NCI-H2196 (cell line): ENCODE measurements at regions not wholly inside any gene's neighbourhood (a gene's known extent, or its start where the extent isn't known, plus 50 kb on each side); places are given as distances from the start of the nearest gene placed in this dataset.

Source experiments
- DNase-seq: peaks from one replicate; lab custom pipeline; 2025; ENCODE audit not compliant: unreplicated experiment; lab: John Stamatoyannopoulos, UW

DNA sequence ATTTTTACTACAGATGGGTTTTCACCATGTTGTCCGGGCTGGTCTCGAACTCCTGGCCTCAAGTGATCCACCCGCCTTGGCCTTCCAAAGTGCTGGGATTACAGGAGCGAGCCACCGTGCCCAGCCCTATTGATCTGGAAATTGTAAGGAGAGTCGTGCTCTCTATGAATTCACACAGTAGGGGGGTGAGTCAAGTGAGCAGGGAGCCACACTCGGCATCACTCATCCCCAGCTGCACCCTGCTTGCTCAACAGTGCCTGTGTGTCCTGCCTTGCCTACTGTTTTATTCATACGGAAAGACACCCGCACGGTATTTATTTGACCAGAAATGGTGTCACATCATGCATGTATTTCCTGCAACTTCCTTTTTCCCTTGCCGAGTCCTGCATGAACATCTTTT lies 157.2 kb upstream of the FOXF1 start:
- no peak for DNase-seq

DNA sequence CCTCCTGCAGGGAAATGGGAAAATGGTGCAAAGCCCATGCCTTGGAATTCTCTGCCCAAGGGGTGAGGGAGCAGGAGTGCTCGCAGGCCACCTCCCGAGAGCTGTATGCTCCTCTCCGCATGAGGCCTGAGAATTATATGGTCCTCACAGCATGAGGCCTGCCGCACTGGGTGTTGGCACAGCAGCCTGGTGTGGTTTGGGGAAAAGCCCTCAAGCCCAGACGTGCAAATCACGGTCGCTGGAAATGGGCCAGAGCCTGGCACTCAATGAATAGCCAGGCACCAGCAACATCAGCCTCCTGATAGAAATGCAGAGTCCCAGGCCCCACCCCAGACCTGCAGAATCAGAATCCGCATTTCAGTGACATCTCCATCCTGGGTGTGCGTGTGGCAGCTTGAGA lies 156.4 kb upstream of the FOXF1 start:
- no peak for DNase-seq

DNA sequence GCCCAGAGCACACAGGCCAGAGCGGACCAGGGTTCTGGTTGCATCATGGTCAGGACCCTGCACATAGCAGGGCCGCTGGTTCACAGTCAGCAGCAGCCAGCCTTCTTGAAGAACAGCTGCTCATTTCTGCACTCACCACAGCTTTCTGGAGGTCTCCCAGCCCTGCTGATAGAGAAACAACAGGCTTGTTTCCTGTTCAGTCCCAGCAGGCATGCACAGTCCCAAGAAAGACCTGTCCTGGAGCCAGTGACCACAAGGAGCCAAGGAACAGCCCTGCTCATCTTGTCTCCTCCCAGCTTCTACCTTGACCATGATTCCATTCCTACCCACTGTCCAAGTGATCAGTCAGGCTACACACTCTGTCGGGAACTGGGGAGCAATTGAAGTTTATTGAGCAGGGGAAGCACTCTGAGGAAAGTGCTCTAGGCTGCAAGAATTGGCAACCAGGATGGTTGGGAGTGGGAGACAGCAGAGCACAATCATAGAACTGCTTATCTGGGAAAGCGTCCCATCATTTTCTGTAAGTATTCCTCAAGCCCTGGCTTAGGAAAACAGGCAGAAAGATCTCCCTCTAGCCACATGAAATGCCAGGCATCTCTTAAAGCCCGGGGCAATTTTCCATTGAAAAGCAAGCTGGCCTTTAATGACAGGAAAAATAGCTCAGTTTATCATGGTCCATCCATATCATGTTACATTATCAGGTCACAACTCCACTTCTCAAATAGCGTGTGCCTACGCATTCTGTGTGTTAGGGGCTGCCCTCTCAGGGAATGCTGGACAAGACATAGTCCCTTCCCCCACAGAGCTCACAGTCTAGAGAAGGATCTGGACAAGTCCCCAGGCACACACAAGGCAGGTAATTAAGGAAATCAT lies 155.4 kb upstream of the FOXF1 start:
- DNase-seq = no peak

DNA sequence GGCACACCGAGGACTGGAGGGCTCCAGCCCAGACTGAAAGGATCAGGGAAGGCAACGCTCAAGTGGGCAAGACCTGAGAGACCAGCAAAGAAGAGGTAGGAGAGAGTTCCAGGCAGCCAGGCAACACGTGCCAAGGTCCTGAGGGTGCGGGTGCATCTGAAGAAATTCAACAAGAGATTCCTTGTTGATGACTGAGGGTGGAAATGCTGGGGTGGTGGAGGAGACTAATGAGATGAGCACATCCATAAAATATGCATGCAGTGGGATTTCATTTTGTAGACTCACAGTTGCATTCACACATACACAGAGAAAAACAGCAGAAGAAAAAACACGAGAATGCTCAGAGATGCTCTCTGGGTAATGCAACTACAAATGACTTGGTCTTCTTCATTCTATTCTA lies 154.8 kb upstream of the FOXF1 start:
- no peak for DNase-seq

DNA sequence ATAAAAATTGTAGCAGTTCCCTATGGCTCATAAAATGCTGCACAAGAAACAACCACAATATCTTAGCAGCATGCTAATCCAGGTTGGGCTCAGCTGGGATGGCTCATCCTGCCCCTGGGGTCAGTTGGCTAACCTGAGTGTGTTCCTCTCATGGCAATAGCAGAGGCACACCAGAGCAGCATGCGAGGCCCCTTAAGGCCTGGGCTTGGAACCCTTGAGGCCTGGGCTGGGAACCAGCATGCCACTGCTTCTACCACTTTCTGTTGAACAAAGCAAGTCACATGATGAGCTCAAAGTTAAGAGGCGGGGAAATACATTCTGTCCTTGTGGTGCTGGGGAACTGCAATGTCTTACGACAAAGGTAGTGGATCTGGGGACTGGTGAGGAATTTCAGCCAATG lies 154.4 kb upstream of the FOXF1 start:
- DNase-seq = no peak

DNA sequence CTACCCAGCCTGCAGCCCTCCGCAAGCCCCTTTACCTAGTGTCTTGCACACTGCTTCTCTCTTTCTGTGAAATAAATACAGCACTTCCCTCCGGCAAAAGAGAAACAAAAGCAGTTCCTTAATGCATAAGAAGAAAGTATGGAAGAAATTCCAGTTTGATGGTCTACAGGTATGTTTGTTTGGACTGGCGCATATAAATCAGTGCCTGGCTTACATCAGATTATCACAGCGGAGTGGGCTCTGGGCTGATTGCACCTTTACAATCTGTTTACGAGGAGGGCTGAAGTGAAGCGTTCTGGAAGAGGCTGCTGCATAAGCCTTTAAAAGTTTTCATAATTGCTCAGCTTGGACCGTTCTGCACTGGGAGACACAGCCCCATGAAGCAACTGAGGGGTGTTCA lies 153.5 kb upstream of the FOXF1 start:
- DNase-seq = no peak

DNA sequence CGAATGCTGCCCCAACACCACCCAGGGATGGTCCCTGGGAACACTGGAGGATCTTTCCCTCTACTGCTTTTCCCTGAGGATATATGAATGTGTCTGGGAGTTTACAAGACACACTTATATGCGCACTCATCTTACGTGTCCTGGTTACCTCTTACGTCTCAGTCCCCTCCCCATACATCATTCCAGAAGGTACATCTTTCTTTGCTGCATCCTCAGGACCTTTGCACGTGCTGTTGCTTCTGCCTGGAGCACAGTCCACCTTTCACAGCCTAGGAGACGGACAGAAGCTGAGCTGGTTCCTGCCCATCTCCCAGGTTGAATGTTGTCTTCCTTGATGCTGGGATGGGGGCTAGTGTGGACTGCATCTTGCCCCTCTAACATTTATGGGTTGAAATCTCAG lies 153.0 kb upstream of the FOXF1 start:
- no peak for DNase-seq

DNA sequence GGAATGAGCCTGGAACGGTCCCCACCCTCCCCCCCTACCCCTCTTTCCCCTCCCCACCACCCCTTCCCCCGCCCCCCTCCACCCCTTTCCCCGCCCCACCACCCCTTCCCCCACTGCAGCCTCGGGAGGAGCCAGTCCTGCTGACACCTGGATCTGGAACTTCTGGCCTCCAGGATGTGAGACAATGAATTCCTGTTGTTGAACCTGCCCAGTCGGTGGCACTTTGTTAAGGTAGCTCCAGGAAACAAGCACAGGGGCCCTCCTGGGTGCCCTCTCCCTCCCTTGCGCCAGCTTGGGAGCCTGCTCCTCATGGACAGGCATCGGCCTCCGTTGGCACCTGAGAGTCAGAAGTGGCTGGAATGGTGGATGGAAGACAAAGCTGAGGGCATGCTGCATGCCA lies 152.4 kb upstream of the FOXF1 start:
- DNase-seq = no peak

DNA sequence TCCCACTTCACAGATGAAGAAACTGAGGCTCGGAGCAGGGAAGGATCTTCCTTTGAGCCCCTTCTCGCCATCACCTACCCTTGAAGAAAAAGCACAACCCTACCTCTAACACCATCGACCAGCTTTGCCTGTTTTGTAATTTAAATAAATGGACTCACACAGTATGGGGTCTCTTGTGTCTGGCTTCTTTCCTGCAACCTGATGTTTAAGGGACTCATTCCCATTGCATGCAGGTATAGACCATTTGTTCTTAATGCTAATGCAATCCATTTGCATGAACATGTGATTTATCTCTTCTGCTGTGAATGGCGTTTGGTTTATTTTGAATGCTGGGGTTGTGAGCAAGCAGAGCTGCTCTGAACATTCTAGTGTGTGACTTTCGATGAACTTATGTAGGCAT lies 150.8 kb upstream of the FOXF1 start:
- DNase-seq = no peak

DNA sequence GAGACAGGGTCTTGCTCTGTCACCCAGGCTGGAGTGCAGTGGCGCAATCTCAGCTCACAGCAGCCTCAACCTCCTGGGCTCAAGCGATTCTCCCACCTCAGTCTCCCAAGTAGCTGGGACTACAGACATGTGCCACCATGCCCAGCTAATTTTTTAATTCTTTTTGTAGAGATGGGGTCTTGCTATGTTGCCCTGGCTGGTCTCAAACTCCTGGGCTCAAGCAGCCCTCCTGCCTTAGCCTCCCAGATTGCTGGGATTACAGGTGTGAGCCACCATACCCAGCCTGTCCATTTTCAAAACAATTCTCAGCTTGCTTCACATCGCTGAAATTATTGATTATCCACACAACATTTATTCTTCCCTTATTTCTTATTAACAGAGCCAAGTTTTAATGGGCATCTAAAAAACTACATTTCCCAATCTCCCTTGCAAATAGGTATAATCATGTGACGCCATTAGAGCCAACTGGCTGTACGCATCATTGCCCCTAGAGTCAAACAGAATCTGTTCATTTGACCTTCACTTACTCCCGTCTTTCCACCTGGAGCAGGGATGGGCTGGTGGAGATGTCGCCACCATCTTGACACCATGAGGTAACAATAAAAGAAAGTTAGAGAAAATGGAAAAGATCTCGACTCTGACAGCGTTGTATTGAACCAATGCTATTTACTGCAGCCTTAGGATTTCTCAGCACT lies 148.0 kb upstream of the FOXF1 start:
- DNase-seq = no peak

DNA sequence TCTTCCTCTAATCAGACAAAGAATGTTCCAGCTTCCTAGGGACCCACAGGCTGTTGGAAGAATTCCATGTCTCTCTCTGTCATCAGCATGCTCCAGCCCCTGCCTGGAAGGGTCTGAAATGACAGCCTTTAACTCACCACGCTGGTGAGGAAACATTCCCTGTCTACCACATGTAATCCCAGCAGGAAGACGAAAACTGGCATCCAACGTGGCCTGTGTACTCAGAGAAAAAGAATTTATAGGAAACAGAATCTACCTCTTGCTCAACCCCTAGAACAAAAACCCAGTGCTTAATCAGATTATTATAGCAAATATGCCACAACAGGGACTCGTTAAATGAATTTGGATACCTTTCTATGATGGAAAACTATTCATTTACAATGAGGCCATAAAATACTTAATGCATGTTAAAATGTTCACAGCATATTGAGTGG lies 147.3 kb upstream of the FOXF1 start:
- DNase-seq = no peak

DNA sequence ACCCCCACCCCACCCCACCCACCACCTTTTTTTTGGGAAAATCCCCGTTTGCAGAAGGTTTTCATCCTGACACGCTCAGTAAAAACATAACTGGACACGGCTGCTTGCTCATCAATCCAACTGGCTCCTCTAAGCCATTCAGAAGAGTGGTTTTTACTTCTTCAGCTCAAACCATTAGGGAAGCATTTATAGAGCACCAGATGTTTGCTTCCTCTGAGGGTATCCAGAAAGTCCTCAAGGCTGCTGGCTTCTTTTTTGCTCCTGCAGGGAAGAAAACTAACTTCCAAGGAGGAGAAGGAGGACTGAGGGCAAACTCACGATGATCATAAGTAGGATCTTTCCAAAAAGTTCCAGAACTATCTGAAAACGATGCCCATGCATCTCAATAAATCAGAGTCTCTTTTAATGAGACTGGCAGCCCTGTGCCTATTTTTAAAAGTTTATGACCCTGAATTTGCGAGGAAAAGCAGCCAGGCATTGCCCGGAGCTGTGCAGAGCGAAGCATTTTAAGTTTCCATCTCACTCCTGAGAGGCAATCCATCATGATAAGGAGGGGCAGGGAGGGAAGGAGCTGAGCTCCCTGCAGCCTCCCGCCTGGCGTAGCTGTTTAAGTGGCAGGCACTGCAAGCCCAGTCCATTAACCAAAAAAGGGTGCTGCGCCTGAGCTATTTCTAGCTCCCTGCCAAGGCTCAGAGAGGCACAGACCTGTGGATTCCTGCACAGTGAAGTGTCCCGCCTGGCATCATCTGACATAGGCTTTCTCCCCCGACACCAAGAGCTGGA lies 146.3 kb upstream of the FOXF1 start:
- DNase-seq = no peak

DNA sequence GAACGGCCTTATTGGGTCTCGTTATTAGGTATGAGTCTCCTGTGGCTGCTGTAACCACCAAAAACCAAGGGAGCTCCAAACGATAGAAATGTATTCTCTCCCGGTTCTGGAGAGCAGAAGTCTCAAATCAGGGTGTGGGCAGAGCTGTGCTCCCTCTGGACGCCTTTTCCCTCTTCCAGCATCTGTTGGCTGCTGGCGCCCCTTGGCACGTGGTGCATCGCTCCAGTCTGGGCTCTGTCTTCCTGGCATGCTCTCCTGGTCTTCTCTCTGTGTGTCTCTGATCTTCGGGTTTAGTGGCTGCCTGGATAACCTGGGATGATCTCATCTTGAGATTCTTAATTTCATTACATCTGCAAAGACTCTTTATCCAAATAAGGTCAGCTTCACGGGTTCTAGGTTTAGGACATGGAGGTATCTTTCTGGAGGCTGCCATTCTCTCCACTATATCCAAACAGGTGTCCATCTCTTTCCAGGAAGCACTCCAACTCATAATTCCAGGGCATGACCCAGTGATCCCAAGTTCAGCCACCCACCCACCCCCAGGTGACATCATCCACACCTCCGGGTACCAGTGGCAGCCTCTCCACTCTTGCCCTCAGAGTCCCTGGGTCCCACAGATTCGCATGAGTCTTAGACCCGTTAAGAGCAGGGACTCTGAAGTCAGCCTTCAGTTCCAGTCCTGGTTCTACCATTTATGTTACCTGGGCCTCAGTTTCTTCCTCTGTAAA lies 145.5 kb upstream of the FOXF1 start:
- DNase-seq = no peak

DNA sequence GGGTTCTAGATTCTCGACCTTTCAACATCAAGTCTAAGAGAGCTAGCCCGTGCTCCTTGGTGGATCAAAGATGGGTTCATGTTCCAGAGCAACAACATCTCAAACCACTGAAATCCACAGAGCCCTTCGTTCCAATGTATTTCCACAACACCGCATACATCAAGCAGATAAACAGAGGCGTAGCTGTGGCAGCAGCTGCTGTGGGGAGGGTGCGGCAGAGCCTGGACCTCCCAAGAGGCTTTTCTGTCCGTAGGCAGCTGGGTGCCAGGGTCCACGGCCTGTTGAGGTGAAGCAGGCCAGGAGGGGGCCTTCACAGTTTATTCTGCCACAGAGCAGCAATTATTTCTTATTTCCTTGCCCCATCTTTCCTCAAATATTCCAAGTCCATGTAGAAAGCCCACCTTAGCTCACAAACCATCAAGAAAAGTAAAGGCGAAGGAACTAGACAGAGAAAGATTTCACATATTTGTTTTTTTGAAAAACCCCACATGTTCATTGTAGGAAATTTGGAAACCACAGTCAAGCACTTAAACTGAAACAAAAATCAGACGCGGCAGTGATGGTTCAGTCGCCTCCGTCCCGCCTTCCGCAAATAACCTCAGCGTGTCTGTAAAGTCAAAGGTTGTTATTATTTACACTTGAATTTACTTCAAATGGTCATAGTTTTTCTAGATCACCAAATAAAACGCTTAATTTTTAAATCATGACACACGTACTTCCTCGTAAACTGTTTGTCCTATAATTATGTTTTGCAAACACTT lies 144.6 kb upstream of the FOXF1 start:
- DNase-seq = no peak

DNA sequence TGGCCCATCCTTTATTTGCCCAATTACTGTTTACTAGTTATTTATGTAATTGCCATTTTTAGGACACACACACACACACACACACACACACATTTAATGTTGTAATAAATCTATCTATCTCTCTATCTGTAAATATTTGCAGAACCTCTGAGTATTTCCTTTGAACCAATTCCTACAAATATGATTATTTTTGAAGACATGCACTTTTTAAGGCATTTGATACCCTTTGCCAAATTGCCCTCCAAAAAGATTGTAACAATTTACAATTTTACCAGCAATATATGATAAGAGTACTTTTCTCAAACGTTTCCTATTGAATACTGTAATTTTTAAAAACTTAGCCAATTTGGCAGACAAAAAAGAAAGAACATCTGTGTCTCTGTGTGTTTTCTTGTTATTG lies 143.8 kb upstream of the FOXF1 start:
- DNase-seq = no peak

DNA sequence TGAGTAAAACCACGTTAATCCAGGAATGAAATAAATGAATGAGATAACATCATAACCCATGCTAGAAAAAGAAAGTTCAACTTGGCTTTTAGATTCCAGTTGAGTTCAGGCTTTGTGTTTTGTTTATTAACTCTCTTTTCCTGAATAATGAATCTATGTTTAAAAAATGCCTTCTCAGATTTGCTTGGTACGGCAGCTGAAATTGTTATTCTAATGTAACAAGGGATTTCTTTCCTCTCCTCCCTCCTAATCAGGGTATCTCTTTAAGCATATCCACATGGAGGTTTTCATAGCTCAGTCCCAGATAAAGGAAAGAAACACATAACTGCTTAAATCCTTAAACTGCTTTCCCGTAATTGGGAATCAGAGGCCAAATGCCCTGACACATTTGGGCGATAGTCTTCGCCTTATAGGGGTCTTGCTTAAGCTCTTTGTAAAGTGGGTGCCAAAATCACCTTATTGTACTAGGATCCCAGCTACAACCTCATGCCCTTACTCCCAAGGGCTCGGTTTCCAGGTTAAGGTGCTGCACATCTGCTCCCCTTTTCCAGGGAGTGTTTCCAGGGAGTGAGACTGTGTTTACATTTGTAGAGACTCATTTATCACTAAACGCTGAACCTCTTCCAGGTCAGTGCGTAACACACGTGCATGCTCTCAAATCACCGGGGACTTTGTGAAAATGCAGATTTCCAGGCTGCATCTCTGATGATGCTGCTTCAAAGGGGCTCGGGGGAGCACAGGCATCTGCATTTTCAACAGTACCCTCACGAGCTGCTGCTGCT lies 142.8 kb upstream of the FOXF1 start:
- DNase-seq = no peak

DNA sequence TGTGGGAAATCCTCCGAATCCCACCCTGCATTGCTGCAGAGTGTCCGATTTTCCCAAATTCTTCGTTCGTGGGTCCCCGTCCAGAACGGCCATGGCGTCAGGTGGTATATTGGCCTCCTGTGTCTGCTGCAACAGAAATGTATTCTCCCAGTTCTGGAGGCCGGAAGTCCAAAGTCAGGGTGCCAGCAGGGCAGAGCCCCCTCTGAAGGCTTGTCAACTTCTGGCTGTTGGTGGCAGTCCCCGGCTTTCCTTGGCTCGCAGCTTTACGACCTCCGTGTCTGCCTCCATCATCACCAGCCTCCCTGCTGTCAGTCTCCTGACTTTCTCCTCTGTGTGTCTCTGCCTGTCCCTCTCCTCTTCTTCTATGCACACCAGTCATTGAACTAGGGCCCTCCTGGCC lies 142.1 kb upstream of the FOXF1 start:
- DNase-seq = no peak

DNA sequence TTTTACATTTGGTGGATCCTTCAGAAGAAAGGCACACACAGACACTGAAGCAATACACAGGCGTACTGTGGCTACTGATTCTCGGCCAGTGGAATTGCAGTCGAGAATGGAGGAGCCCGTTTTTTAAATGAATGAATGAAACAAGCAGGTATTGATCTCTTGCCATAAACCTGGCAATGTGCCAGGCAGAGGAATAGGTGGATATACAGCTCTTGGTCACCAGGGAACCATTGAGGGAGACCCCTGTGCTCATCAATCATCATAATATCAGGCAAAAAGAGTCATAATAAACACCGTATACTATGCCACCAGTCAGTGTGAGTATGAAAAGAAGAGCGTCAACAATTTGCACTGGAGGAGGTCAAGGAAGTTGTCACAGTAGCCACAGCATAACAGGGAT lies 140.3 kb upstream of the FOXF1 start:
- DNase-seq = no peak

DNA sequence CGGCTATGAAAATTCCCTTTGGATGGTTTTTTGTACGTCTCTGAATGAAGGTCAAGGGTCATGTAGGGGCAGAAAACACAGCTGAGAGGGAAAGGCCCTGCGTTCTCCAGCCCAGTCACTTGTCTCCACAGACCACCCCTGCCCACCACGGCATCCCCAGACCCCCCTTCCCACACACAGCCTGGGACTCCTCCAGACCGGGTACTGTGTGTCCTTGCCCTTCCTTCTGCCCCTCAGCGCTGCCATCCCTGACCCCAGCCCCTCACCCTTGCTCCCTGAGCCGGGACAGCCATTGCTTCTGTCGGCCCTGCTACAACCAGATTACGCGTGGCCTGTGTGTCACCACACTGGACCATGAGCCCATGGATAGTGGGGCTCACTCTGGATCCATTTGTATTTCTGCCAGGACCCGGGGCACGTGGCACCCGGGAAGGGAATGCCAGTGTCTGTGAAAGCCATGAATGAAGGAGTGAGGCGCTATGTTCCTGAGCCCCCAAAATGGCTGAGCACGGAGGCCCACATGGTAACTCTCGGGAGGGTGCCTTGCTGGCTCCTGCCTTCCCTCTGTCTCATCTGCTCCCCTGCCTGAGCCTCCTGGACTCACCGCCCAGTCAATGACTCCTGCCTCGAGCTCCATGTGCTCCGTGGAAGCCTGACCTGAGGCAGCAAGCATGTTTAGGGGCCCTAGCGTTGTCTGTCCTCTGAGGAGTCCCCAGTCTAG lies 139.1 kb upstream of the FOXF1 start:
- no peak for DNase-seq
